ENCODE measurements at regions not wholly inside any gene's neighbourhood (a gene's known extent, or its start where the extent isn't known, plus 50 kb on each side); places are given as distances from the start of the nearest gene placed in this dataset.

DNA sequence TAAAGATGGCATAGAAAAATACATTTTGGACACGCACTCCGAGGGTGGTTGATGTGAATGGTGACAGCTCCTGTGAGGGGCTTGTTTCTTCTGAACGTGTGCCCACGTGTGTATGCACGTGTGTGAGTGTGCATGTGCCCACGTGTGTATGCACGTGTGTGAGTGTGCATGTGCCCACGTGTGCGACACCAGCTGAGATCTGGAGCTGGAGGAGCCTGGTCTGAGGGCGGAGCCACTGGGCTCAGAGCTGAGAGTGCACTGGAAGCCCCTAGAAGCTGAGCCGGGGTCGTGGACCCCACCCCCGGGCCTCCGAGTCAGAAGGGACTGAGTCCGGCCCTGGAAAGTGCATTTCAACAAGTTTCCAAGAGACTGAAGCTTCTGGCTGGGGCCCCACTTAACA, 282.5 kb upstream of the IRX4 start:
- Histone ChIP-seq H3K79me1 (ENCODE audit: low read depth, low read length) (no peaks in the 10 kb centered on the region), H3K23ac (ENCODE audit: insufficient read length) (no peak overlapping the region), H4K5ac (ENCODE audit: insufficient read length, low read depth, low read length) (no peak overlapping the region), H3K56ac (replicated peaks; ENCODE audit: insufficient read length, low read depth, low read length) (no peak overlapping the region), H3K9ac (replicated peaks in 1 of 4; ENCODE audit: extremely low read depth in 1 of 4, low read depth in 3 of 4, low read length in 3 of 4) (no peak overlapping the region; a peak in 1 of 7 replicates), H2BK120ac (replicated peaks; ENCODE audit: low read depth, low read length) (no peak overlapping the region), H3K27me3 (replicated peaks in 1 of 4; ENCODE audit: control insufficient read depth in 3 of 4, extremely low read depth in 1 of 4, insufficient read depth in 3 of 4, low read length in 3 of 4) (no peaks in the 10 kb centered on the region), H3K79me2 (ENCODE audit: control insufficient read depth in 1 of 2, insufficient read depth in 2 of 2, low read length in 2 of 2) (no peaks in the 10 kb centered on the region), H3K4me1 (replicated peaks in 1 of 4; ENCODE audit: control insufficient read depth in 3 of 4, insufficient read depth in 4 of 4, low read length in 3 of 4) (peaks cover 4 to 26% (median 7%) of the 10 kb centered on the region in 4 experiments), H3K9me3 (ENCODE audit: insufficient read depth in 2 of 2, low read depth in 1 of 2, low read length in 1 of 2) (no peaks in the 10 kb centered on the region), H4K91ac (replicated peaks; ENCODE audit: insufficient read length, low read length) (peak overlapping the region; percentile 83), H3K14ac (ENCODE audit: insufficient read length) (no peak overlapping the region), H3K27ac (ENCODE audit: low read depth, low read length) (no peak overlapping the region), H2AK5ac (ENCODE audit: low read depth, low read length) (no peak overlapping the region), H3K36me3 (ENCODE audit: control insufficient read depth in 2 of 4, insufficient read depth in 4 of 4, low read length in 3 of 4) (no peaks in the 10 kb centered on the region), H3K18ac (ENCODE audit: extremely low read depth, low read length) (no peak overlapping the region; the same call in 1 of the 2 replicates), H2AFZ (ENCODE audit: low read length) (no peak overlapping the region), H3K4ac (replicated peaks; ENCODE audit: insufficient read length, low read depth, low read length) (no peak overlapping the region), H3K4me3 (ENCODE audit: extremely low read depth in 1 of 4, insufficient read depth in 2 of 4, low read depth in 3 of 4, low read length in 4 of 4) (no peak overlapping the region), H3K23me2 (ENCODE audit: low read depth, low read length) (peaks cover 11% of the 10 kb centered on the region; the same call in 1 of the 2 replicates), H2BK5ac (ENCODE audit: low read depth, low read length) (no peak overlapping the region; the same call in 1 of the 2 replicates), H3K4me2 (ENCODE audit: insufficient read depth in 1 of 2, low read depth in 2 of 2, low read length in 2 of 2) (0 out of 4 replicates have a peak overlapping the region, but pooled peaks have one; percentile 2 to 28), H4K8ac (ENCODE audit: extremely low read depth, insufficient read depth, low read length) (no peak overlapping the region), H2BK12ac (ENCODE audit: low read depth, low read length) (peak overlapping the region; percentile 97; the same call in 1 of the 2 replicates), H4K20me1 (replicated peaks in 1 of 2; ENCODE audit: control insufficient read depth in 1 of 2, insufficient read depth in 2 of 2, low read length in 2 of 2) (no peaks in the 10 kb centered on the region), H2BK15ac (ENCODE audit: low read length) (no peak overlapping the region), H2BK20ac (ENCODE audit: low read length) (0 out of 2 replicates have a peak overlapping the region, but pooled peaks have one; percentile 40)
- POLR2A ChIA-PET (ENCODE audit: partially characterized antibody) = no interaction called here
- 89% methylated on average over 15 of the region's 15 CpGs; no CpG with 5 or more reads in 1 of the 2 experiments for WGBS, 2 experiments (ENCODE audit: extremely low coverage in 1 of 2, insufficient coverage in 1 of 2, insufficient read length in 1 of 2, insufficient replicate concordance in 2 of 2, low coverage in 1 of 2, low lambda C conversion rate in 2 of 2, missing lambda C conversion rate in 1 of 2)
- CTCF ChIA-PET (ENCODE audit: partially characterized antibody) = interaction anchor here (1.2 to 1.6 kb wide), 2 partner anchors 13 to 18 kb away, joined by 3 to 4 read pairs; no protein-coding TSS in a partner anchor
- DNase-seq (ENCODE audit: low read depth in 1 of 2, low spot score in 2 of 2) (no peak), FAIRE-seq (no peak)
- TF ChIP-seq EZH2 (IDR thresholded peaks at IDR 0.05; ENCODE audit: low read depth, low read length, severe bottlenecking) (no peak), YY1 (IDR thresholded peaks at IDR 0.05; ENCODE audit: low read depth, low read length) (no peak), POU5F1 (IDR thresholded peaks at IDR 0.05; ENCODE audit: low read depth, low read length) (no peak), SRF (IDR thresholded peaks at IDR 0.05; ENCODE audit: low read depth, low read length) (no peak), RFX5 (IDR thresholded peaks at IDR 0.05; ENCODE audit: borderline replicate concordance, low read depth, low read length) (no peak), CHD2 (IDR thresholded peaks at IDR 0.05; ENCODE audit: low read length) (no peak), TAF7 (optimal IDR thresholded peaks at IDR 0.05; ENCODE audit: borderline replicate concordance, low read depth, low read length) (no peak), EP300 (IDR thresholded peaks at IDR 0.05; ENCODE audit: borderline replicate concordance in 1 of 2, low read depth in 2 of 2, low read length in 2 of 2) (no peak)
- TF ChIP-seq, protein P1, sequence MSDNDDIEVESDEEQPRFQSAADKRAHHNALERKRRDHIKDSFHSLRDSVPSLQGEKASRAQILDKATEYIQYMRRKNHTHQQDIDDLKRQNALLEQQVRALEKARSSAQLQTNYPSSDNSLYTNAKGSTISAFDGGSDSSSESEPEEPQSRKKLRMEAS (IDR thresholded peaks at IDR 0.05) = no peak

Data from H1 (cell line).